GM18907 (cell line): ENCODE measurements at regions not wholly inside any gene's neighbourhood (a gene's known extent, or its start where the extent isn't known, plus 50 kb on each side); places are given as distances from the start of the nearest gene placed in this dataset.
"Not testable (repeated sequence)": the region's sequence is repeated elsewhere in the genome, so short reads cannot be mapped to it uniquely, and the experiment has no call there.

Experiments
- ATAC-seq: cut with Tn5 transposase; IDR thresholded peaks from one replicate; pipeline ENCODE4 v1.9.1; 2021; ENCODE audit warnings: mild to moderate bottlenecking, moderate library complexity; ENCODE audit not compliant: unreplicated experiment

GRCh38 chr12:91894911-91895310 is 250.7 kb downstream of the BTG1 start:
- no peak for ATAC-seq

GRCh38 chr12:91893476-91893875 is 252.2 kb downstream of the BTG1 start:
- no peak for ATAC-seq

GRCh38 chr12:91892081-91892855 is 253.4 kb downstream of the BTG1 start:
- no peak for ATAC-seq

GRCh38 chr12:91890742-91891141 is 254.9 kb downstream of the BTG1 start:
- ATAC-seq = no peak

- ATAC-seq = no peak
These were observed 255.7 kb downstream of the BTG1 start for GRCh38 chr12:91889910-91890309.

- no peak for ATAC-seq
These were observed 256.6 kb downstream of the BTG1 start for GRCh38 chr12:91889059-91889458.

GRCh38 chr12:91887957-91888356 is 257.7 kb downstream of the BTG1 start:
- no peak for ATAC-seq

DNA sequence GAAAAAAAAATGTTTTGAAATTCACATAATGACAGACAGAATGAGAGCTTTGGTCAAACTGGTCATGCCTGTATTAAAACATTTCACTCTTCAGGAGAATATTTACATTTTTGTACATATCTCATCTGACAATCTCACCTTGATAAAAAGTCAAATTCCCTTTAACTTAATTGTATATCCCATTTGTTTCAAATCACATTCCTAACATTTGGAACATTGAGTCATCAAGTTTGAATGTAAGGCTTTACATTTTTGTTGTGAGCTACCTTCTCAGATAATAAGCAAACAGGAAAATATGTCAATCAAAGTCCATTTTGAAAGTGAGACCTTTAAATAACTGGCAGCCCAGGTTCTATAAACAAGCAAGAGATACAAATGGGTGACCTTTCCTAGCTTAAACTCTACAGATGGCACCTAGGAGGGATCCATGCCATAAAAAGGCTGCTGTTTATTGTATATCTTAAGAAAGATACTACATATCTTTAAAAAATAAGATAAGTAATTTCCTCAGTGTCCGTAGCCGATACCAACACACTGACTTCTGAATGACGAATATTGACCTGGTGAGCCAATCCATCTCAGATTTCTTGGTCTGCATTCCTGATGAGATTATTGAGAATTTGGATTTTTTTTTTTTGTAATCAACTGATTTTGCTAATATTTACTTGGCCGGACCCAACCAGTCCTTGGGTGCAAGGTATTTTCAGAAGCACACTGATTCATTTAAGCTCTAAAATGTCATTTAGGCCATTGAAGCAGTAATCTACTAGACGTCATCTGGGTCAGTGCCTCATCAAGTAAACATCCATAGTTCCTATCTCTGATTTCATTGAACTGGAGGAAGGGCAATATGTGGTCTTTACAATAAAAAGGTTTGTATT is 259.6 kb downstream of the BTG1 start:
- ATAC-seq = no peak

- ATAC-seq = no peak
These were observed 261.4 kb downstream of the BTG1 start for GRCh38 chr12:91884230-91884629.

GRCh38 chr12:91883811-91884210 is 261.8 kb downstream of the BTG1 start:
- ATAC-seq = no peak

DNA sequence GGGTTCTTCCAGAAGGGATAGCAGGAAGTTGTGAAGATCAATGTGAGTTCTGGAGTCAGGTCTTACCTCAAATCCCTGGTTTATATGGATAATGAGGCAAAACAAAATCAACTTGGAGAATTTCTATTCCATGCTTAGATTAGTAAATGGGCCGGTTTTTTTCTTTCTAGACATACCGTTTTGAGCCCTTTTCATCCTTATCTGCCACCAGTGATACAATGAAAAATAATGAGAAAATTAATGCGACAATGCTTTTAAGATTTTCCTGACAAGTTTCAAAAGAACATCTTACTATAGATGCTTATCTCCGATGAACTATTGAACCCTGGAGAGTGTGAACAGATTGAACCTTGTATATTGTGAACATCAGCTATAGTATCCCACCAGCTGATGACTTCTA is 262.7 kb downstream of the BTG1 start:
- ATAC-seq = no peak

- no peak for ATAC-seq
These were observed 265.1 kb downstream of the BTG1 start for GRCh38 chr12:91880528-91880927.

DNA sequence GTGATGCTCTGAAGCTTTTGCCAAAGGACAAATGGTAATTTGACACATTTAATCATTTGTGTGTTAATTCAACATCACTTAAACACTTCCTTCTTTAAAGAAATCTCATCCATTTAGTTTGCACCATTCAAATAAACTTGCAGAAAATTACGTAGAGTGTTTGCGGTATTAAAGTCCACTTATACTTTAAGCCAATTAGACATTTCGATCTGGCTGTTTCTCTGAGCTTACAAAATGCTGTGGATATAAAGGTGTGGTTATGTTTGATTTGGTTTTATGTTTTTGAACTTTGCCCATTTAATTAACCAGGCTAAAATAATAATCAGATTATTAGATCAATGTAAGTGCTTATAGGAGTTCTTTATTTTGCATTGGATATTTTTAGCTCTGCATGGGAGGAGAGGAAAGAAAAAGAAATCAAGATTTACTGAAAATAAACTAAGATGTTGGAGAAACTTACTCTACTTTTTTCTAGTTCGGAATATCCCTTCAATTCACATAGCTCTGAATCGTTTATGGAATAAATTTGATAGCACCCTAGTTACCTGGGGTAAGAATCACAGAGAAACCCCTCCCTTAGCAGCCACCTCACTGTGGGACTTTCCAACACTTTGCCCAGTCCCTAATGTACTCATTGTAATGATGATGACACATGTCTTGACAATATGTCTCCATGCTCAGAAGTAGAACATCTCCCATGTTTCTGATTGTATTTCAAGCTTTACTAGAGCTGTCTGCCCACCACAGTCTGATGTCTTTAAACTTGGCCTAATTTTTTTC is 268.0 kb downstream of the BTG1 start:
- ATAC-seq = peak; percentile 45

DNA sequence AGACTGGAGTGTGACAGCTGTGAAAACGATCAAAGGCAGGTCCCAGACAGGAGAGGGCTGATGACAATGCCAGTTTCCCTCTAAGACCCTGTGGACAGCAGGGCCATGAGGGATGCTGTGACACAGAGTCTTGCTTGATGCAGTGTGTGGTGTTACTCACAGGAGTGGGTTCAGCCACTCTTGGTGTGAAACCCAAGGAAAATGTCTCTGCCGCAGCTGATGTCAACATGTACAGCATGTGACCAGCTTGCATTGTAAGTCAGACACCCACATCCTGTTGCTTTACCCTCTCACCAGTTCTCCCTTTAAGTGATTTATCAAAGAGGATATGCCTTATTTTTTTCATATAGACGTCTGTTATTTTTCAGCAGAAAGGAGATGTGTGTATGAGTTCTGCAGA is 268.6 kb downstream of the BTG1 start:
- peak; percentile 94 for ATAC-seq

DNA sequence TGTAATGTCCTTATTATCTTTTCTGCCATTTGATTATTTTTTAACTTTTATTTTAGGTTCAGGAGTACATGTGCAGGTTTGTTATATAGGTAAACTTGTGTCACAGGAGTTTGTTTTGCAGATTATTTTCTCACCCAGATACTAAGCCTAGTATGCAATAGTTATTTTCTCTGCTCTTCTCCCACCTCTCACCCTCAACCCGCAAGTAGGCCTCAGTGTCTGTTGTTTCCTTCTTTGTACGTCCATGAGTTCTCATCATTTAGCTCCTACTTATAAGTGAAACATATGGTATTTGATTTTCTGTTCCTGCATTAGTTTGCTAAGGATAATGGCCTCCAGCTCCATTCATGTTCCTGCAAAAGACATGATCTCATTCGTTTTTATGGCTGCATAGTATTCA is 270.0 kb downstream of the BTG1 start:
- ATAC-seq = not testable (repeated sequence)

- ATAC-seq = no peak
These were observed 271.4 kb downstream of the BTG1 start for GRCh38 chr12:91874086-91874865.

DNA sequence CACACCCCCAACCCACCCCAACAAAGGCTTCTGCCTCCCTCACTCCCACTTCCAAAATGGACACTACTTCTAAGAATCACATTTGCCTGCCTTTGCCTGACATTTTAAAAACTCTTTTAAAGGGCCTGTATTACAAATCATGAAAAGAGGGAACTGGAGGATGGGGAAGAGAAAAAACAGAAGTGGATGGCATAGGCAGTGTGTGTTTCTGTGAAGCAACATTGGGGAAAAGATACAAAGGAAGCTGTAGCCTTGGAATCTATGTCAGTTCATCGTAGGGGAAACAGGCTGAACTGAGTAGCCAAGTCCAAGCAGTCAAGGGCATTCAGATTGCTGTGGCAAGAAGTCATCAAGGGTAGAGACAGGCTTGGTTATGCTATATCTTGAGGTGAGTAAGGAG is 273.9 kb downstream of the BTG1 start:
- no peak for ATAC-seq

DNA sequence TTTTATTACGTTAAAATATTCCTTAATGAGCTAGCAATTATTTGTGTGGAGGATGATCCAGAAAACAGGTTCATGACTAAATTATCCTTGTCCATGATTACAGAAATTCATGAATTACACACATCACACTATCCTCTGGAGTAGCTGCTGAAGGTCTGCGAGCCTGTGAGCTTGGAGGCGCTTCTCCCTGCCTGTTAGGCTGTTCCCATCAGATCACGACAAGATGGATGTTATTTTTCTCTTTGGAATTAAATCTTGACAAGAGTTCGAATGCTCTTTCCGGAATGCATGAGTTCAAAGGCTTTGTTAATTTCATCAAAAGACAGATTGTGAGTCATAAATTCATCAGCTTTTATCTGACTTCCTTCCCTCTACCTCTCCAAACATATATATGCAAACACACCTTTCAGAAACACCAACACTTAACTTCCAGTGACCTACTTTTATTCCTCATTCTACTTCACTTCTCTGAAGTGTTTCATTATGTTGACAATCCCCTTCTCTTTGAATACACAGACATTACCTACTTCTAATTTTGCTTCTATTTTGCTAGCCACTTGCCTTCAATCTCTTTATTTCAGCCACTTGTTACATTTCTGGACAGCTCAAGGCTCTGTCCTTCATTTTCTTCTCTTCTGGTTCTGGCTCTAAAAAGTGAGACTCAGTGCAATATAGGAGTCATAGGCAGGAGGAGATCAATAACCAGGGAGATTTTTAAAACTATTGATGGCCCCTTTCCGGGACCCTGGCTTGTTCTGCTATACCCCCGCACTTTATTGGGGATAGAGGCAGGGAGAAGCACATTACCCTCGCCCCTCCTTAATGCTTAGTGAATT is 274.6 kb downstream of the BTG1 start:
- no peak for ATAC-seq

- no peak for ATAC-seq
These were observed 277.6 kb downstream of the BTG1 start for GRCh38 chr12:91868054-91868453.

DNA sequence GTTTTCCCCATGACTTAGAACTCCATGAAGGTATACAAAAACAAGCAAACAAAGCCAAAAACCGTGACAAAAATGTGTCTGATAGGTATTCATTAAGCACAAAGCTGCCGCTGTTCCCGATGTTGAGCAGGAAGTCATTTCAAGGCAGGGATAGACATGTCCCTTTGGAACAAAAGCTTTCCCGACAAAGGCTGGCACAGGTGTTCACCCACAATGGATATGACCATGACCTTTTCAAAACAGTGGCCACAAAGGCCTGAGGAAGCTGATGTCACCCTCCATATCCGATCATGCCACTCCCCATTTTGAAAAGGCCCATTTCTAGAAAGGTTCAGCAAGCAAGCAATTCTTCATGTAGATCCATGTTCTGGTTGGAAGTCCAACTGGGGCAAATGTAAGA is 279.1 kb downstream of the BTG1 start:
- no peak for ATAC-seq
